ENCODE measurements at regions not wholly inside any gene's neighbourhood (a gene's known extent, or its start where the extent isn't known, plus 50 kb on each side); places are given as distances from the start of the nearest gene placed in this dataset.

GRCh38 chr15:45794712-45795439 is 160.0 kb downstream of the SQOR start (continued):
- no peak for TF ChIP-seq ZBTB49 (CRISPR knock-in tag; IDR thresholded peaks at IDR 0.05; ENCODE audit: borderline replicate concordance)
- TF ChIP-seq ATF2 (CRISPR knock-in tag; IDR thresholded peaks at IDR 0.05), result no peak
- no peak for TF ChIP-seq ZNF703 (CRISPR knock-in tag; IDR thresholded peaks at IDR 0.05; ENCODE audit: borderline replicate concordance)
- TF ChIP-seq ZNF574 (CRISPR knock-in tag; IDR thresholded peaks at IDR 0.05), result no peak
- peak; percentile 27 for TF ChIP-seq HNRNPK (IDR thresholded peaks at IDR 0.05; ENCODE audit: low read depth, low read length, poor library complexity, severe bottlenecking)
- no peak for TF ChIP-seq JARID2 (CRISPR knock-in tag; IDR thresholded peaks at IDR 0.05; ENCODE audit: insufficient replicate concordance)
- no peak for TF ChIP-seq ZNF138 (CRISPR knock-in tag; IDR thresholded peaks at IDR 0.05; ENCODE audit: low read depth)
- no peak for TF ChIP-seq ZBTB21 (CRISPR knock-in tag; IDR thresholded peaks at IDR 0.05)
- TF ChIP-seq ZNF101 (CRISPR knock-in tag; IDR thresholded peaks at IDR 0.05; ENCODE audit: borderline replicate concordance, low read depth), result no peak
- no peak for TF ChIP-seq ELF3 (CRISPR knock-in tag; IDR thresholded peaks at IDR 0.05)
- TF ChIP-seq GZF1 (CRISPR knock-in tag; IDR thresholded peaks at IDR 0.05), result no peak
- TF ChIP-seq POLR2AphosphoS2 (IDR thresholded peaks at IDR 0.05; ENCODE audit: low read depth, low read length), result no peak
- no peak for TF ChIP-seq AKAP8 (CRISPR knock-in tag; IDR thresholded peaks at IDR 0.05)
- TF ChIP-seq TEAD3 (CRISPR knock-in tag; optimal IDR thresholded peaks at IDR 0.05; ENCODE audit: borderline replicate concordance), result peak; percentile 21
- TF ChIP-seq ARID4A (CRISPR knock-in tag; IDR thresholded peaks at IDR 0.05; ENCODE audit: borderline replicate concordance), result peak; percentile 34; the same call in 1 of the 2 replicates
- TF ChIP-seq ZNF446 (CRISPR knock-in tag; IDR thresholded peaks at IDR 0.05), result no peak
